ENCODE measurements at regions not wholly inside any gene's neighbourhood (a gene's known extent, or its start where the extent isn't known, plus 50 kb on each side); places are given as distances from the start of the nearest gene placed in this dataset.
"Not testable (repeated sequence)": the region's sequence is repeated elsewhere in the genome, so short reads cannot be mapped to it uniquely, and the experiment has no call there.

DNA sequence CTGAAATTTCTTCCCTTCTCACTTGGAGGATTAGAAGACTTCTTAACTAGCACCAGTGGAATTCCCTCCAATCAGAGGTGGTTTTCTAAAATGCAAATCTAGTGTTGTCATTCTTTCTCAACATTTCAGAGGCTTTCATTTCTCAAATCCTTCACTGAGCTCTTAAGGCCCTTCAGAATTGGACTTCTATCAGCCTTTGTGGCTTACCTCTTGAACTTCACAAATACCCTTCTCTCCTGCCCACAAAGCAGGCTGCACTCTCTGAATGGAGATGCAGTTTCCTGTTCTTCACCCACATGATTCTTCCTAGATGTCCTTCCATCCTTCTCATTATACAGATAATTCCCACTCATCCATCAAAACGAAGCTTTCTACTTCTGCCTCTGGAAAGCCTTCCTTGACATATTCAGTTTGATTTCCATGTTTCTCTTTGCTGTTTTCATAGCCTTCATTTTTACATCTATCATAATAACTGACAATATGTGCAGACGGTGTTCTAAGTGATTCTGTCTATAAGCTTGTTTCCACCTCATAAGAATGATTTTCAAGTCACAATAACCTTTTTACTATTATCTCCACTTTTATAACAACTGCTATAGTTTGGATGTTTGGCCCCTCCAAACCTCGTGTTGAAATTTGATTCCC lies 123.1 kb upstream of the GPR12 start:
- DNase-seq, result no peak

GRCh38 chr13:26882731-26883130 lies 122.1 kb upstream of the GPR12 start:
- no peak for DNase-seq

- no peak for DNase-seq
Observed at GRCh38 chr13:26881154-26881553, 120.6 kb upstream of the GPR12 start.

- DNase-seq, result no peak
Observed at GRCh38 chr13:26880735-26881134, 120.1 kb upstream of the GPR12 start.

GRCh38 chr13:26878438-26878837 lies 117.9 kb upstream of the GPR12 start:
- DNase-seq, result no peak

DNA sequence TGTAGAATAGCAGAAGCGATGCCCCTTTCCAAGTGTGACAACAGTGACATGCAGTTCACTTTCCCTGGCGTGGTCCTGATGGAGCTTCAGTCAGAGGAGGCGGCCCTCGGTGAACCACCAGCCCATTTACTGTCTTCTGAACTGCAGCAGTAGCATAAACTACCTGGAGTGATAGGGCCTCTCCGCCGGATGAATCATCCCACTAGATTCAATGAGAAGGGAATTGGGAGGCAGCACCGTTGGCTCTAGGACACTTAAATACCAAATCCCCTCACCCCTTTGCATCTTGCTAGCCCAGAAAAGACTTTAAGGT lies 112.8 kb upstream of the GPR12 start:
- DNase-seq, result no peak

DNA sequence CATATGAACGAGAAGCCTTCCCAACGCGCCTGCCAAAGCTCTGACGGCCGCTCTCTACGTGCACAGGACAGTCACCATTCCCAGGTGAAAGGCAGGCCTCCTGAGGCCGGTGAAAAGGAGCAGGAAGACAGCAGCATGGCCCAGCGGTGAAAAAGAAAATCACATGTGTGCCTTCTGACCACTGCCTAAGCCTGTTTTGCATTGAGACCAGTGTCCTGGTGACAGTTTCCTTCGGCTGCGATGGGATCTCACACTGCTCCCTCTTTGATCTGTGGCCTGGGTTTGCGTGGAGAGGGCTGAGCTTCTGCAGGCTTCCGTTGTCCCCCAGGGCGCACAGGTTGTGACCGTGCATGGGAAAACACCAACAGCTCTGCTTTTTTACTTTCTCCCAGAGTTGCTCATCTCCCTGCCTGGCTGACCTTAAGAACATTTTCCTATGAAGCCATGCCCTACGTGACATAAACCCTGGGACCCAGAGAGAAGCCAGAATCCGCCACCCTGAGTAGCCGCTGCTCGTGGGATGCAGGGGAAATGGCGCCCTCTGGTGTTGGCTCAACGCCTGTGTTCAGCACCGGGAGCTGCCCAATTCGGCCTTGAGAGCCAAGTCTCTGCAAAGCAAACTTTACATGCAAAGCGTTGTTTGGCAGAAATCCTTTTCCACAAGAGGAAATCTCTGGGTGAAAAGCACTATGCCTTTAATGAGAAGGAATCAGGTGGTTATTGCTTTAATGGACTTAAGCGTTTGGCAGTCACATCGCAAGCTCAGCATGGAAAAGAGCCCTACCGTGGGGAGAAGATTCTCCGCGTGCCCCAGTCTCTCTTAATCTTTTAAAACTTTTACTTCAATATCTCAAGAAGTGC lies 112.2 kb upstream of the GPR12 start:
- peak; percentile 73 for DNase-seq

- no peak for DNase-seq
Observed at GRCh38 chr13:26867451-26868091, 107.0 kb upstream of the GPR12 start.

DNA sequence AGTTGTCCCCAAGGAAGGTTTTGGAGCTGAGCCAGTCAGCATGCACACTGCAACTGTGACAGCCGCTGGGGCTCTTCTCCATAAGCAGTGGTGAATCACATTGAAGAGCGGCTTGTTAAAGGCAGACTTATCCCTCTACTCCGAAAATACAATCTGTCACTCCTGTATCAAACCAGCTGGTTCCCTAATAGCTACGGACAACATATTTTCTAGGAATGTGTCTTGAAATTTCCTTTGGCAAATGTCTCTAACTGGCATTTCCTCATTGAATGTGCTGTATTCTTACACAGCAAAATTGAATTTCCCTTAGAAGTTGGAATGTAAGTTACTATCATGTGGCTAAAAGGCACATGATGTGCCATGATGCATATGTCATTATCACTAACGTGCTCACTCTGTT lies 104.0 kb upstream of the GPR12 start:
- DNase-seq, result no peak

DNA sequence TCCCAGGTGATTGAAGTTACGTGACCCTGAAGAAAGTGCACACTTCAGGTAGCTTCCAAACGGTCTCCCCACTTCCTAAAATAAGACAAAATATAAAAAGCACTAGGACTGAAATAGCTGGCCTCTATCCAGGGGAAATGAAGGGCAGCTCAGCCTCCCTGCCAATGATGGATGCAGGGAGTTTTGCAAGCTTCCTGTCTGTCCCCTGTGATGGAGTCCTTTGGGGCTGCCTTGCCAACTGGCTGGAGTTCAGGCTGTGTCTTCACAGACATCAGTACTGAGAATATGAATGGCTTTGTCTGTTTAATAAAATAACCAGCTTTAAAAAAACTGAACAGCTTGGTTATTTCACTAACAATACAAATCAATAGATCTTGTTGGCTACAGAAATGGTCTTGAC lies 101.4 kb upstream of the GPR12 start:
- no peak for DNase-seq

DNA sequence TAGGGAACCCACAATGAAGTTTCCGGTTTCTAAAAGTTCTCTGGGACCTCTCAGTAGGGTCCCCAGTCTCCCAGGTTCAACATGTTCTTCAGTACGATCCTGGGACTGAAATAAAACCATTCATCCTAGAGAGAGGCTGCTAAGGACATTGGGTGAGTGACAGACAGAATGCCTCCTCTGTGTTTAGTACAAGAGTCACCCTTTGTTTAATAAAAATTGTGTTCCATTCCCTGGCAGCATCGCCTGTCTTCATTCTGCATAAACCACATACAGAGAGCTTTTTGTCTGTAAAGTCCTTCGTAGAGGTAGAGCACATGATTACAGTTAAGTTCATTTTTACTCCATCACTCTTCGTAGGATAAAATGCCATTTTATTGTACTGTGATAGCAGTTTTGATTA lies 95.3 kb upstream of the GPR12 start:
- DNase-seq, result no peak

DNA sequence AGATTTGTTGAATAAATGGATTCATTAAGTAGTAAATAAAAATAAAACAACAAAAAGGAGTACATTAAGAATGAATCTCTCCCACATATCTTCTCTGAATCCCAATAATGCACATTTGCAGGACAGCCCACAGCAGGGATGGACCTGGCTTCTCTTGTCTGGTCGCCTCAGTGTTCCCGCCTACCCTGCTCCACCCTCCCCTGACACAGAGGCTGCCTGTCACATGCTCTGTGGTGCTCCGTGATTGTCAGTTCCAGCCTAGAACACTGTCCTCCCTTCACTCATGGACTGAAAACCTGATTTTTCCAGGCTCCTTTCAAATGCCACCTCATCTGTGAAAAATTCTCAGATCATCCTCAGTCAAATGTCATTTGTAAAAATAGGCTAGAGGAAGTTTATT lies 94.5 kb upstream of the GPR12 start:
- DNase-seq, result no peak

DNA sequence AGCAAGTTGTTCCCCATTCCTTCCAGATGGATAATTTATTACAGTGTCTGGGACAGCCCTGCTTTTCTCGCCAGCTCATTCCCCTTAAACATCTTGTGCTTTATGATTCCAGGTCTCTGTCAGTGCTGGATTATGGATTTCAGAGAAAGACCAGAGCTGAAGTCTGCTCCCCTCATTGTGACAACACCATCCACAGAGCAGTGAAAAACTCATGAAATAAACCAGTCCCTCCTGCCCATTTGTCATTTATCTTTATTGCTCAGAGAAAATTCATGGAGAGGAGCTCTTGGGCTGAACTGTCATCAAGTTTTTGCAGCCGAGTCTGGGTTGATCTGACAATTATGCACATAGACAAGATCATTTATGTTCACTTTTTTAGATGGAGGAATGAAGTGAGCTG lies 92.7 kb upstream of the GPR12 start:
- DNase-seq, result no peak

GRCh38 chr13:26847281-26847680 lies 86.7 kb upstream of the GPR12 start:
- no peak for DNase-seq

DNA sequence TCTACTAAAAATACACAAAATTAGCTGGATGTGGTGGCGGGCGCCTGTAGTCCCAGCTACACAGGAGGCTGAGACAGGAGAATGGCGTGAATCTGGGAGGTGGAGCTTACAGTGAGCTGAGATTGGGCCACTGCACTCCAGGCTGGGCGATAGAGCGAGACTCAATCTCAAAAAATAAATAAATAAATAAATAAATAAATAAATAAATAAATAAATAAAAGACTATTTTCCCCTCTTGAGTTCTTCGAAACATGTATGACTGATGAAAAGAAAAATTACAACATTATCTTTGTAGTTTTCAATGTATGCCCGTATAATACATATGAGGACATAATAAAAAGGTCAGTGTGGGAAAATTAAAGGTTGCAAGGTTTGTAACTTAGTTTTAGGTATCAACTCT lies 84.5 kb upstream of the GPR12 start:
- not testable (repeated sequence) for DNase-seq

DNA sequence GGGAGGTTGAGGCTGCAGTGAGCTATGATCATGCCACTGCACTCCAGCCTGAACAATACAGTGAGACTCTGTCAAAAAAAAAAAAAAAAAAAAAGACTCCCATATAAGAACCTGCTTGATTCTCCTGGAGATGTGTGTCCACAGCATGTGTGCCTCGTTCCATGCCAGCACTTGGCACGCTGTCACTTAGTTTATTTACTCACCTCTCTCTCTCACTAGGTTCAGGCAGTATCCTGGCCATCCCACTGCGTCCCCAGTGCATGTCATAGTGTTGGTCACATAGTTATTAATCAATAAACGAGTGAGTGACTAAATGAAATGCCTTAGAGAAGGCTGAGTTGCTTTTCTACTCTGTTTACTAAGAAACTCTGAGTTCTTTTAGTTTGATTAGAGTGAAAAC lies 79.1 kb upstream of the GPR12 start:
- no peak for DNase-seq

- DNase-seq, result no peak
Observed at GRCh38 chr13:26838821-26839220, 78.2 kb upstream of the GPR12 start.

DNA sequence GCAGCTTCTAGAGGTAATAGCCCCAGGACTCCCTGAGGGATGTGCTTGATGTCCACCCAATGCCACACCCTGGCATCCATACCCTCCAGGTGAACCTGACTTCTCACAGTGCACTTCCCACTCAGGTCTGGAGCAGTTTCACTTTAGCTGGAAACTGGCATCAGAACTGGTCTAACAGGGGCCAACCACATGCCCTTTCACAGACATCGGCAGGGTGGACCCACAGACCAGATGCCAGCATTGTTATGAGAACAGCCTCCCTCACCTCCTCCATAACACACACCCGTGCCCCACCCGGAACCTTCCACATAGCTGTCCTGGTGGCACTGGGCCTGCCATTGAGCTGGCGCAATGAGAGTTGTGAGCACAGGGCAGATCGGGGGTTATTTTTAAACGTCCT lies 77.4 kb upstream of the GPR12 start:
- no peak for DNase-seq

DNA sequence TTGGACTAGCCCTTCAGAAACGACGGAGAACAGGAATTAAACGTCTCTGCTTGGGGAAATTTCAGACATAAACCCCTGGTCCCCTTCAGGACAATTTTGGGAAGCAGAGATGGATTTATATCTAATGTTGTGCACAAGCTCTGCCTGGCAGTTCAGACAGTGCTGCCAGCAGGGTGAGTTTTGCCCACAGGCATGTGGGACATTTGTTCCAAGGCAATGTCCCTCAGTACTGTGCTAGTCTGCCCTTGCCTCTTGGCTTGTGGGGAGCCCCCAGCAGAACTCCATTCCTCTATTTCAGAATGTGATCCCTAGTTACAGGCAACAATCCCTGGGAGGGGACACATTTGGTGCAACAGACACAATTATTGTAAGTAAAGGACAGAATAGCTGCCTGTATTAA lies 76.5 kb upstream of the GPR12 start:
- no peak for DNase-seq

DNA sequence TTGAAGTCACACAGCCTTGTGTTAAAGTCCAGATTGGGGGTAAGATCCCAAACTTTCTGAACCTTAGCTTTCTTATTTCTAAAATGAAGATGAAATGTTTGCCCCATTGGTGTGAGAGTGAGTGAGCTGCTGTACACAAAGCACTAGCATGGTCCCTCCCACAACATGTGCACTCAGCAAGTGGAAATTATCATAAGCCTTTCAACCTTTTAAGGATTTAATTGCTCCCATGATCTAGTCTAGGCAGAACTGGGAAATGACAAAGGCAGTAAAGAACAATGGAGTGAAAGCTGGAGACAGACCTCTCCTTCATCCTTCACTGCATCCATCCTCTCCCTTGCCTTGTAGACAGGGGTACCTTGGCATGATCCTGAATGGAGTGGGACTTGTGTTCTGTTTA lies 76.0 kb upstream of the GPR12 start:
- no peak for DNase-seq

DNA sequence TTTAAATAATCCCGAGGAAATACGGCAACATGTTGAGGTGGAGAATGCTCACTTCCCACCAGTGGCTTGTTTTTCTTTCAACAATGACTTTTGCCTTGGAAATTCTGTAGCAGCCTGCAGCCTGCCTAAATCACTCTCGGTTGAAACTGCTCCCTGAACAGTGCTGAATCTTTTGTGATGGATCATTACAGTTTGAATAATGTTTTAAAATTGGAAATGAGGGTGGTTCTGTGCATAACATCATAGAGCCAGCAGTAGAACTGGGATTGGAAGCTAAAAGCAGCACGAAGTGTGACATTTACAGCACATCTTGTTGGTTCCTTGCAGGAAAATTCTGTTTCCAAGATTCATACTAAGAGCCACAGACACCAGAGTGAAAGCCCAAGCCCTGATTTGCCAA lies 74.1 kb upstream of the GPR12 start:
- DNase-seq, result no peak

DNA sequence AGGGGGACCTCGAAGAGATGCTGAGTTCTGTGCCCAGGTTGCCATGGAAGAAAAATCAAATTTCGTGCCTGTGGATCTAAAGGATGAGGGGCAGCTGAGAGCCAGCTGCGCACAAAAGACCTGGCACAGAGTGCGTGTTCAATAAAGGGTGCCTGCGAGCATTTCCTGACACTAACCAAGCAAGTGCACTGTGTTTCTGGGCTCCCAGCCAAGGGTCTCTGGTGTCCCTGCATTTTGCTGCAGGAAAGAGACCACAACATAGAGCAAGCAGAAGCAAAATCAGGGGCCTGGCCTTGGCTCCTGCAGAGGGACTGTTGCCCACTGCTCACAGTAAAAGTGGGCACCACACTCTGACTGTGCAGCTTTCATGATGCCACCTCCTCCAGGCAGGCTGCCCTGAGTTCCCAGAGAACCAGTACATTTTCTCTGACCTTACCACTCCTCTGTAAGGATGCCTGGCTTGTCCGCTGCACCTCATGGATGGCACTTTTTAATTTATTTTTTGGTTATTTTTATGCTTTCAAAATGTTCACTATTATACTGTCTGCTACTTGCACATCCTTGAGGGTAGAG lies 70.8 kb upstream of the GPR12 start:
- DNase-seq, result no peak

- DNase-seq, result no peak
Observed at GRCh38 chr13:26829716-26830115, 69.1 kb upstream of the GPR12 start.

- DNase-seq, result no peak
Observed at GRCh38 chr13:26824581-26824980, 64.0 kb upstream of the GPR12 start.
